ENCODE measurements at regions not wholly inside any gene's neighbourhood (a gene's known extent, or its start where the extent isn't known, plus 50 kb on each side); places are given as distances from the start of the nearest gene placed in this dataset.

DNA sequence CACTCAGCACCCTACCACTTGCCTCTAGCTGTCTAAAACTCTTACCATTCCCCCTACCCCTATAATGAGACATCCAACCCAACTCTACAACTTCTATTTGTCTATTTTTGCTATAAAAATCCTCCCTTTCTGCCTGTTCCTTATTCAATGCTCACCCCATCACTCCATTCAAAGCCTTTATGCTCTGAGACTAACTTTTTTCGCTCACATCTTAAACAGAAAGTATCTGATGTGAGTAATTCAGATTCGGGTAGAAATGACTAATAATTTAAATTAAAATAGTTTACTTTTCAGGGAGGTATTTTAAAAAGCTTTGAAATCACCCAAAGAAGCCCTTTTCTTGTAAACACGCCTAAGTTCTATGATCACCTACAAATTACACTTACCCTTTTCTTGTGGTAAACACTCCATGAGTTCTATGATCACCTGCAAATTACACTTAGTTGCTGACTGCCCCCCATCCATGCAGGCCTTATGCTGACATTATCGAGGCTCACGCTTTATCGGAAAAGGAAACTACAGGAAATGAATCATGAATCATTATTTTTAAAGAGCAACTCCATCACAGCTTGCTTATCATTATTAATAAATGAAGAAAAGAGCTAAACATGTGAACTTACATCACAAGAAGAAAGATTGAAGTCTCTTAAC, 168.7 kb upstream of the PPP1R2C start:
- DNase-seq = peak; percentile 4

GRCh38 chrX:42948723-42949657, 171.0 kb upstream of the PPP1R2C start:
- DNase-seq = peak; percentile 25

DNA sequence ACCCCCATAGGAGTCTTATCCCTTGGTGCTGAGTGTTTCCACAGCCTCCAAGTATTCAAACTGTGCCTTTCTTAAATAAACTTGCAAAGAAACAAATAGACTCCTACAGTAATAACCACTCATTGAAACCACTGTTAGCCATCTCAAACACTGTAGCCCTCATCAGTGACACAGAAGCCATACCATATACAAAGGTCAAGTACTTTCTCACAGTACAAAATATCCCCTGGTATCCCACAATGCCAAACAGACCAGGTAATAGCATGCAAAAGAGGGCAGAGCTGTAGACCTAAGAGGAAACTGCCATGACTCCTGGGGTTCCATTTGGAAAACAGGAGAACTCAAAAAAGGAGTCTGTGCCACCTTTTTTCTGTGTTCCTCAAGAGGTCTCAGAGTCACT, 173.8 kb upstream of the PPP1R2C start:
- no peak for DNase-seq

- DNase-seq = no peak
Observed at GRCh38 chrX:42952621-42953020, 174.7 kb upstream of the PPP1R2C start.

GRCh38 chrX:42954880-42955279, 176.9 kb upstream of the PPP1R2C start:
- DNase-seq = no peak

GRCh38 chrX:42955349-42955748, 177.4 kb upstream of the PPP1R2C start:
- no peak for DNase-seq

DNA sequence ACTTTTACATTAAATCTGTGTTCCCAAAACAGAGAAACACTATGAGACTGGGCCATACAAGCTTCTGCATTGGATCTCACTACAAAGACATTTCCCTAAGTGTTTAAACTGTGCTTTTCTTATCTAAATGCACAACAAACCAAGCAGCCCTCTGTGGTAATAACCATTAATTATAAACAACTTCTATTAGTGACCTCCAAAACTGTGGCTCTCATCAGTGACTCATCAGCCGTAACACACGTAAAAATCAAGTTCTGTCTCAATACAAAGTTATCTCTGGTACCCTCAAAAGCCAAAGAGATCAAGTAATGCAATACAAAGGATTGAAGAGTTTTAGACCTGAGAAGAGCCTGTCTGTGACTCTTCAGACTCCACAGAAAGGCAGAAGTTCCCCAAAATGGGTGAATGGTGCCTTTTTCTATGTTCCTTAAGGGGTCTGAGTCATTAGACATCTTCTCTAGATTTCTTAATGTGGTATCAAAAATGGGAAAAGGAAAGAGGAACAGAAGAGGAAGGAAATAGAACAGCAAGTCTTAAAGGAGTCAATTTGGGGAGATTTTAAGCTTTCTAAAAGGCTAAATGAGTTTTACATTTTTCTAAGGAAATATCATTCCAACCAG, 189.8 kb upstream of the PPP1R2C start:
- DNase-seq = no peak

DNA sequence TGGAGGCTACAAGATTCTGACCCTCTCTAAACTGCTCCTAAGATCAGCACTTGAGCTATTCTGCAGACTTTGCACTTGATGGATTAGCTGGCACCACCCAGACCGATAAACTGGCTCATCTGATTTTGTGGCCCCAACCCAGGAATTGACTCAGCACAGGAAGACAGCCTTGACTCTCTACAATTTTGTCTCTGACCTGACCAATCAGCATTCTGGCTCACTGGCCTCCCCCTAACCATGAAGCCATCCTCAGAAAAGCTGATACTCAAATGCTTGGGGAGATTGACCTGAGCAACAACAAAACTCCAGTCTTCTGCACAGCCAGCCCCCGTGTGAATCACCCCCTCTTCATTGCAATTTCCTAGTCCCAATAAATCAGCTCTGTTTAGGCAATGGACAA, 195.4 kb upstream of the PPP1R2C start:
- DNase-seq = no peak

GRCh38 chrX:42975906-42976305, 197.9 kb upstream of the PPP1R2C start:
- no peak for DNase-seq

DNA sequence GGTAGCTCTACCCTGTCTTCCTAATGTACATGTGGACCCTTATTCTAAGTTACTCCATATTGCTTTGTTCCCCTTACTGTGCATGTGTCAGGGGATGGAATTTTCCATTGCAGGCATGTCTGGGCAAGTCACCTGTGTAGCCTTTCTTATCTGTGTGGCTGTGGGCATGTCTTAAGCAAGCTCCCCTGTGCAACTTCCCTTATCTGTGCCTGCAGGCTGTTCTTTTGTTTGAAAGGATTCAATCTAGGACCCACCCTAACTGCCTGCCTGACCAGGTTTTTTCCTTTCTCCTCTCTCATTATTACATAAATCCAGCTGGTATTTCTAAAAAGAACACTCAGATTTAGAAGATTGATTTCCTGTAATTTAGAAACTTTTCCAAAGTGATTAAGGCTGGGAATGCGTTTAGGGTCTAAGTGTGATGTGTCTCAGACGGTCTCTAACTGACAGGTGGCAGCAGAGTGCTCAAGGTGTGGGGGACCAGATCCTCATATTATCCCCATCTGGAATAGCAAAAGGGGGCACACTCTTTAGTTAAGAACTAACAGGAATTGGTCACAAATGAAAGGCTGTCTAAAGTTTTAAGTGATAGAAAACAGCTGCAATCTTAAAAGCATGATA, 198.9 kb upstream of the PPP1R2C start:
- DNase-seq = no peak

DNA sequence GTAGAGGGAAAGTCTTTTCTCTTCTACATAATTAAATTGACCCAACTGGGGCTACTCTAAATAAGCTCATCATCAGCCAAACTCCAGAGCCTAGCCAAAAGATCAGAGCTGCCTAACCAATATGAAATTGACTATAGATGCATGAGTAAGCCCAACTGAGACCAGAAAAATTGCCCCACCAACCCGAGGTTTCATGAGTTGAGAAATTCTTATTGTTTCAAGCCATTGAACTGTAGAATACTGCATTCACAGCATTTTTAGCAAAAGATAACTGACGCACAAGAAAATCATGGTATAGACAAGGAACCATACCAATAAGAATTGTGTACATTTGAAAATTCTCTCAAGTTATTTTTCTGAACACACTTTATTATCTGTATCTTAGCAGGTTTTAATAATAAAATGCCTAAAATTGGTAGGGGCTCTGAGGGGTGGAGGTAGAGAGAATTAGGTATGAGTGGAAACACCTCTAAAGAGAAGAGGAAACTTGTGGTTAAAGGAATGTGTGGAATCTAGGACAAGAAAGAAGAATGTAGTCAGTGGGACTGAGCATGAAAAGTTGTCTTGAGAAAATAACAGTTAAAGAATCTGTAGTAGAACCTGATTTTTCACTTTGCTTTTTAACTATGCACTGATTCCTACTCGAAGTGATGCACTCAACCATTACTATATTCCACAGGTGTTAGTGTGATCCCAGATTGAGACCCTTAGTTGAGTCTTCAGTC, 200.9 kb upstream of the PPP1R2C start:
- no peak for DNase-seq

DNA sequence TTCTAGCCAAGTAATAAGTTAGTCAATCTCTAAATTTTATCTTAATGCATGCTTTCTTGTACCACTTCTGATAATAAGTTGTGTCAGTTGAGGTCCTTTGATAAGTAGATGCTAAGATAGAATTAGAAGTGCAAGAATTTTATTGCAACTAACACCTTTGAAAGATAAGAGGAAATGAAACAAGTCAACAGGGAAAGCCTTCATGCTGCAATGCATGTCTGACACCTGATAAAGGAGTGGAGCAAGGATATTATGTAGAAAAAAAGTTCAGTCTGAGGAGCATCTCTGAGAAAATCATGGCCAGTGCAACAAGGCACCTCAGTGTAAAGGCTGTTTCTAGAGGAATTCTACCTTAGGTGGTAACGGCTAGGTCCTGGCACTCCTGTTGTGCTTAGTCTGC, 210.7 kb upstream of the PPP1R2C start:
- DNase-seq = no peak

- no peak for DNase-seq
Observed at GRCh38 chrX:42992199-42992943, 214.4 kb upstream of the PPP1R2C start.

DNA sequence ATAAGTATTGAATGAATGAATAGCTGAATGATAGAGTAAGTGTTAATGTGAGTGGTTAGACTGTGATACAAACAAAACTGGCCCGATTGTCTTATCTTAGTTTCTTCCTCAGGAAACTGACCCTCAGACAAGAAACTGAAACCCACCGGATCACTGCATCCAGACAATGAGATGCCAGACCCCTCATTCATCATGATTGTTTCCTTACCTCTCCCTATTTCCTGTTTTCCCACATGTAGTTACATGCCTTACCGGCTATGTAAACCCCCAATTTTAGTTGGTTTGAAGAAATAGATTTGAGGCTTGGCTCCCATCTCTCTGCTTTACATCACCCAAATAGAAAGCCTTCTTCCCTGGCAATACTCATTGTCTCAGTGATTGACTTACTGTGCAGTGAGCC, 218.9 kb upstream of the PPP1R2C start:
- DNase-seq = no peak

- DNase-seq = no peak
Observed at GRCh38 chrX:43000121-43000520, 222.2 kb upstream of the PPP1R2C start.

DNA sequence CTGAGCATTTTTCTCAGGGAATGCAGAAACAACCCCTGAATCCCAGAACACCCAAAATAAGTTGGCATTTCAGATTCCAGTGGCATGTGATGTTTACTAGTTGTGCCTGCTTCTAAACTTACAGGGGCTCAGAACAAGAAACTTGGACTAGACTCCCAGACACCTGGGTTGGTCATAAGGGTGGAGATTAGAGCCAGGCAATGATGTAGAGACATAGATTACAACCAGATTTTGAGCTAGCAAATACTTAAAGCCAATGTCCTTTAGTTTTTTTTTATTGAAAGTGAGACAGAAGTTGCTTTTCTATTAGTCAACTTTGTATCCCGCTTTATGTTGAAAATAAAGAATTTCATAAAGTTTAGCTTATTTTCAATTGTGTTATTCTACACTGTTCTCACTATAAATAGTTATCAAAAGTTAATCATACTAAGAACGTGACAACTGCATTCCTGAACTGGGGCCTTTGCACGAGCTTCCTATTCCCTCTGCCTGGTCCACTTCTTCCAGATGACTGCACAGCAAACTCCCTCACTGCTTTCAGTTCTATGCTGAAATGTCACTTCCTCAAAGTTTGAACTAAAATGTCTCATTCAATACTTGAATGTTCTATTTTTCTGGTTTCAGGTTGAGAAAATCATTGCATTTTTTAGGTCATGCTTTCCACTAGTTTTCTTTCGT, 224.7 kb upstream of the PPP1R2C start:
- no peak for DNase-seq

DNA sequence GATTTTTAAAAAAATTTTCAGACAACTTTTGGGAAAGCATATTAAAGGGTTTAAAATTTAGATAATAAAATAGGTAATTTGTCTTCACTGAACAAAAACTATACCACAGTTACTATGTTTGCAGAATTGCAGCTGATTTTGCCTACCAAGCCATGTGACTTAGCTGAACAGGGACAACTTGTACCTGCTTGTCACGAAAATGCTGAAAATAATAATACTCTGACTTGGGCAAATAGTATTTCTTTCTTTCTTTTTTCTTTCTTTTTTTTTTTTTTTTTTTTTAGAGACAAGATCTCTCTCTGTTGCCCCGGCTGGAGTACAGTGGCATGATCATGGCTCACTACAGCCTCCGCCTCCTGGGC, 225.2 kb upstream of the PPP1R2C start:
- DNase-seq = no peak

- DNase-seq = no peak
Observed at GRCh38 chrX:43003939-43004338, 226.0 kb upstream of the PPP1R2C start.

- DNase-seq = no peak
Observed at GRCh38 chrX:43005561-43005960, 227.6 kb upstream of the PPP1R2C start.

- no peak for DNase-seq
Observed at GRCh38 chrX:43008356-43008755, 230.4 kb upstream of the PPP1R2C start.

DNA sequence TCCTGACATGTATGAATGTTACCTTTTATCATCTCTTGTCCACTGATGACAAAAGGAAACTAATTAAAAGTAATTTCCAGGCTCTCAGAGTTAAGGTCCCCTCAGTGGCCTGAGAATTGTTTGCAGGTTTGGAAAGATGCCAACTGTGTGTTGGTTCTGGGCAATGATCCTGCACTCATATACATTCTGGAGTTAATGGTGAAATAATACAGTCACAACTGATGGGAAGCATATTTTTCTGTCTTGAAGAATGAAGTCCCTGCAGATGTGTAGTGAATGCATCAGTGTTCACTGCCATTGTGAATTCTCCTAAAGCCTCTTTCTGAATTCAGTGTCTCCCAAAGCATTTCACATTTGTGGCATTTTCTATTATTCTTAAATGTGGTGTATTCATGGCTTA, 238.1 kb upstream of the PPP1R2C start:
- no peak for DNase-seq

DNA sequence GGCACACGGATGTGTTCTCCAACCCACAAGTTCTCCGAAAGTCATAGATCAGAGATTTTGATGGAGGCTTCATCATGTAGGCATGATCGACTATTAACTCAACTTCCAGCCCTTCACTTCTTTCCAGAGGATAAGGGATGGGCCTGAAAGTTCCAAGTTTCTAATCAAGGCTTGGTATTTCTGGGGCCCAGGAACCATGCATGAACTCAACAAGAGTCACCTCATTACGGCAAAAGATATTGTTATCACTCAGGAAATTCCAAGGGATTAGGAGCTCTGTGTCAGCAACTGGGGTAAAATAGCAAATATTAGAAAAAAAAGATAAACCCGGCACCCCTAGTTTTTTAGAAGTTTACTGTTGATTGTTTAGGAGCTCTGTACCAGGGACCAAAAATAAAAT, 240.1 kb upstream of the PPP1R2C start:
- no peak for DNase-seq
